Caco-2 (cell line): ENCODE measurements at regions not wholly inside any gene's neighbourhood (a gene's known extent, or its start where the extent isn't known, plus 50 kb on each side); places are given as distances from the start of the nearest gene placed in this dataset.

Experiments
- BruUV-seq: library from RNA; stranded (reverse); fragments of 400-500 nt; replicated peaks from 2 replicates; lab custom pipeline; 2021; lab: Mats Ljungman, UMichigan
- CTCF ChIA-PET: fragments of 300-600 bp; sonication (Branson Sonifier 250); formaldehyde crosslinking; loops from one replicate; lab custom pipeline; 2022; ENCODE audit warnings: antibody characterized with exemption; lab: Charles Lee
- POLR2A ChIA-PET: fragments of 300-600 bp; sonication (Branson Sonifier 250); formaldehyde crosslinking; loops from one replicate; lab custom pipeline; 2022; ENCODE audit warnings: antibody characterized with exemption; lab: Charles Lee
- DNase-seq, 2 experiments: peaks; one replicate each; pipeline versions ENCODE4 v3.0.0 to v3.0.0-alpha.2; 2020 to 2022
- H3K27me3 ChIP-seq: replicated peaks from 2 replicates; pipeline ENCODE4 v1.6.0; 2011; ENCODE audit warnings: low read length; ENCODE audit not compliant: control insufficient read depth, insufficient read depth
- H3K36me3 ChIP-seq: 2 replicates; pipeline ENCODE4 v1.5.1; 2011; ENCODE audit warnings: low read length; ENCODE audit not compliant: control insufficient read depth, insufficient read depth
- H3K4me1 ChIP-seq: fragments of 250-450 bp; sonication (Bioruptor Pico); 2 replicates; pipeline ENCODE4 v1.5.1; 2020; ENCODE audit warnings: mild to moderate bottlenecking
- H3K4me3 ChIP-seq: 2 replicates; pipeline ENCODE4 v1.5.1; 2011; ENCODE audit warnings: low read depth, mild to moderate bottlenecking, control low read depth, low read length
- H3K9me3 ChIP-seq: fragments of 250-450 bp; sonication (Bioruptor Pico); 2 replicates; pipeline ENCODE4 v1.5.1; 2020; ENCODE audit warnings: mild to moderate bottlenecking, moderate library complexity
- H3K27ac Mint-ChIP-seq: one replicate; pipeline ENCODE4 v1.8.0; 2022; ENCODE audit warnings: mixed read lengths; ENCODE audit not compliant: unreplicated experiment
- H3K27me3 Mint-ChIP-seq: one replicate; pipeline ENCODE4 v1.8.0; 2022; ENCODE audit warnings: mixed read lengths; ENCODE audit not compliant: insufficient read depth, unreplicated experiment
- H3K36me3 Mint-ChIP-seq: one replicate; pipeline ENCODE4 v1.8.0; 2022; ENCODE audit warnings: mild to moderate bottlenecking, mixed read lengths; ENCODE audit not compliant: insufficient read depth, unreplicated experiment
- H3K4me1 Mint-ChIP-seq: one replicate; pipeline ENCODE4 v1.8.0; 2022; ENCODE audit warnings: low read depth, mixed read lengths; ENCODE audit not compliant: unreplicated experiment
- H3K4me3 Mint-ChIP-seq: one replicate; pipeline ENCODE4 v1.8.0; 2022; ENCODE audit warnings: mild to moderate bottlenecking, moderate library complexity, mixed read lengths; ENCODE audit not compliant: unreplicated experiment
- H3K9me3 Mint-ChIP-seq: one replicate; pipeline ENCODE4 v1.8.0; 2022; ENCODE audit warnings: mixed read lengths; ENCODE audit not compliant: unreplicated experiment
- CTCF ChIP-seq, 2 experiments: fragments of 200-600 bp in 1 of 2; IDR thresholded peaks; 1 replicate in 1 of 2; 2 replicates in 1 of 2; pipeline versions ENCODE4 v1.5.1 to v1.8.0; 2011 to 2022; ENCODE audit warnings: antibody characterized with exemption in 1 of 2, control low read depth in 1 of 2, inconsistent platforms in 1 of 2, low read depth in 1 of 2, low read length in 1 of 2, mild to moderate bottlenecking in 1 of 2, moderate library complexity in 1 of 2; ENCODE audit not compliant: insufficient read depth in 1 of 2, severe bottlenecking in 1 of 2, unreplicated experiment in 1 of 2
- intact Hi-C: fragments of 100-400 bp; cut with micrococcal nuclease; formaldehyde crosslinking; loops from one replicate; pipeline ENCODE4 v1.10.0; 2022; ENCODE audit not compliant: unreplicated experiment

- no peaks in the 10 kb centered on the region for H3K9me3 Mint-ChIP-seq
- Histone ChIP-seq H3K9me3 (no peaks in the 10 kb centered on the region), H3K4me1 (no peaks in the 10 kb centered on the region), H3K27me3 (no peaks in the 10 kb centered on the region), H3K36me3 (no peaks in the 10 kb centered on the region), H3K4me3 (no peak overlapping the region)
- H3K4me1 Mint-ChIP-seq = no peaks in the 10 kb centered on the region
- no peak overlapping the region for H3K4me3 Mint-ChIP-seq
- no peak overlapping the region for H3K27ac Mint-ChIP-seq
- DNase-seq = no peak
- no peak for TF ChIP-seq CTCF (IDR thresholded peaks at IDR 0.05; ENCODE audit: insufficient read depth in 1 of 2, low read depth in 1 of 2, low read length in 1 of 2, severe bottlenecking in 1 of 2, unreplicated experiment in 1 of 2)
- intact Hi-C loops = no loop called here
- BruUV-seq = no TSS peak
- CTCF ChIA-PET = no interaction called here
- H3K27me3 Mint-ChIP-seq = peaks cover 5% of the 10 kb centered on the region
- H3K36me3 Mint-ChIP-seq = no peaks in the 10 kb centered on the region
- POLR2A ChIA-PET = no interaction called here
These were observed 1099.0 kb upstream of the LRRTM1 start for GRCh38 chr2:81403508-81403907.

GRCh38 chr2:81396417-81397019 is 1092.0 kb upstream of the LRRTM1 start:
- Histone ChIP-seq H3K27me3 (no peaks in the 10 kb centered on the region), H3K4me1 (no peaks in the 10 kb centered on the region), H3K9me3 (no peaks in the 10 kb centered on the region), H3K4me3 (no peak overlapping the region), H3K36me3 (no peaks in the 10 kb centered on the region)
- POLR2A ChIA-PET = no interaction called here
- Mint-ChIP-seq H3K4me3 (no peak overlapping the region), H3K27me3 (no peaks in the 10 kb centered on the region), H3K4me1 (no peaks in the 10 kb centered on the region), H3K36me3 (no peaks in the 10 kb centered on the region), H3K27ac (no peak overlapping the region), H3K9me3 (no peaks in the 10 kb centered on the region)
- no TSS peak for BruUV-seq
- CTCF ChIA-PET = no interaction called here
- TF ChIP-seq CTCF (IDR thresholded peaks at IDR 0.05; ENCODE audit: insufficient read depth in 1 of 2, low read depth in 1 of 2, low read length in 1 of 2, severe bottlenecking in 1 of 2, unreplicated experiment in 1 of 2) = no peak
- intact Hi-C loops = no loop called here
- no peak for DNase-seq

GRCh38 chr2:81395746-81396145 is 1091.2 kb upstream of the LRRTM1 start:
- Mint-ChIP-seq H3K9me3 (no peaks in the 10 kb centered on the region), H3K4me3 (no peak overlapping the region), H3K27me3 (no peaks in the 10 kb centered on the region), H3K36me3 (no peaks in the 10 kb centered on the region), H3K27ac (no peak overlapping the region), H3K4me1 (no peaks in the 10 kb centered on the region)
- Histone ChIP-seq H3K4me3 (no peak overlapping the region), H3K36me3 (no peaks in the 10 kb centered on the region), H3K27me3 (no peaks in the 10 kb centered on the region), H3K4me1 (no peaks in the 10 kb centered on the region), H3K9me3 (no peaks in the 10 kb centered on the region)
- DNase-seq = no peak
- intact Hi-C loops = no loop called here
- ChIA-PET CTCF (no interaction called here), POLR2A (no interaction called here)
- BruUV-seq = no TSS peak
- no peak for TF ChIP-seq CTCF (IDR thresholded peaks at IDR 0.05; ENCODE audit: insufficient read depth in 1 of 2, low read depth in 1 of 2, low read length in 1 of 2, severe bottlenecking in 1 of 2, unreplicated experiment in 1 of 2)
